GM12878 (cell line): ENCODE measurements at regions not wholly inside any gene's neighbourhood (a gene's known extent, or its start where the extent isn't known, plus 50 kb on each side); places are given as distances from the start of the nearest gene placed in this dataset.
"Not testable (repeated sequence)": the region's sequence is repeated elsewhere in the genome, so short reads cannot be mapped to it uniquely, and the experiment has no call there.

Source experiments
- CTCF ChIP-seq, 3 experiments: IDR thresholded peaks in 2 of 3; conservative IDR thresholded peaks in 1 of 3; 2 replicates each; pipeline ENCODE4 v1.5.1; 2011; ENCODE audit warnings: low read depth in 3 of 3, low read length in 3 of 3, mild to moderate bottlenecking in 3 of 3, control low read depth in 2 of 3, moderate library complexity in 2 of 3, inconsistent platforms in 1 of 3, mixed read lengths in 1 of 3; ENCODE audit not compliant: control insufficient read depth in 2 of 3, insufficient read depth in 1 of 3; ENCODE audit errors: extremely low read depth in 1 of 3
- POLR2A ChIP-seq: IDR thresholded peaks from 2 replicates; pipeline ENCODE4 v1.6.1; 2011; ENCODE audit warnings: low read depth, mild to moderate bottlenecking, low read length
- RCOR1 ChIP-seq: conservative IDR thresholded peaks from 2 replicates; pipeline ENCODE4 v1.6.1; 2012; ENCODE audit warnings: low read depth, low read length, improper control_type of control experiment
- SREBF2 ChIP-seq: IDR thresholded peaks from 2 replicates; pipeline ENCODE4 v1.6.1; 2012; ENCODE audit warnings: mild to moderate bottlenecking, low read length
- ZBTB11 ChIP-seq: fragments of 450-650 bp; formaldehyde crosslinking; IDR thresholded peaks from 2 replicates; pipeline ENCODE4 v1.5.0; 2022; ENCODE audit warnings: mild to moderate bottlenecking, missing genetic modification characterization
- ZSCAN29 ChIP-seq: fragments of 450-650 bp; IDR thresholded peaks from 2 replicates; pipeline ENCODE4 v1.6.1; 2017; ENCODE audit warnings: mild to moderate bottlenecking, moderate library complexity

- TF ChIP-seq SREBF2; POLR2A; ZBTB11 (CRISPR knock-in tag); ZSCAN29; RCOR1; CTCF (IDR thresholded peaks at IDR 0.05 in 2 of 3, conservative IDR thresholded peaks at IDR 0.05 in 1 of 3; ENCODE audit: control insufficient read depth in 2 of 3, extremely low read depth in 1 of 3, insufficient read depth in 1 of 3, low read depth in 3 of 3, low read length in 3 of 3): not testable (repeated sequence)
These were observed 840.3 kb upstream of the ROBO1 start for GRCh38 chr3:80608072-80608471.
